ENCODE measurements at regions not wholly inside any gene's neighbourhood (a gene's known extent, or its start where the extent isn't known, plus 50 kb on each side); places are given as distances from the start of the nearest gene placed in this dataset.

GRCh38 chr5:31047007-31047406 is 146.5 kb upstream of the CDH6 start:
- FAIRE-seq, result no peak
- Histone ChIP-seq H3K9ac (replicated peaks in 1 of 4; ENCODE audit: extremely low read depth in 1 of 4, low read depth in 3 of 4, low read length in 3 of 4) (no peak overlapping the region), H3K4me1 (replicated peaks in 1 of 4; ENCODE audit: control insufficient read depth in 3 of 4, insufficient read depth in 4 of 4, low read length in 3 of 4) (peaks cover 0 to 11% (median 8%) of the 10 kb centered on the region in 4 experiments; a peak in 3 of 7 replicates), H3K23ac (ENCODE audit: insufficient read length) (no peak overlapping the region), H3K23me2 (ENCODE audit: low read depth, low read length) (no peaks in the 10 kb centered on the region), H3K18ac (ENCODE audit: extremely low read depth, low read length) (no peak overlapping the region), H2BK12ac (ENCODE audit: low read depth, low read length) (no peak overlapping the region), H3K27ac (ENCODE audit: low read depth, low read length) (no peak overlapping the region), H4K91ac (replicated peaks; ENCODE audit: insufficient read length, low read length) (no peak overlapping the region), H2BK120ac (replicated peaks; ENCODE audit: low read depth, low read length) (no peak overlapping the region), H3K14ac (ENCODE audit: insufficient read length) (no peak overlapping the region), H3K9me3 (ENCODE audit: insufficient read depth in 2 of 2, low read depth in 1 of 2, low read length in 1 of 2) (no peaks in the 10 kb centered on the region), H3K4me2 (ENCODE audit: insufficient read depth in 1 of 2, low read depth in 2 of 2, low read length in 2 of 2) (no peak overlapping the region), H4K5ac (ENCODE audit: insufficient read length, low read depth, low read length) (no peak overlapping the region), H3K4ac (replicated peaks; ENCODE audit: insufficient read length, low read depth, low read length) (no peak overlapping the region), H3K79me2 (ENCODE audit: control insufficient read depth in 1 of 2, insufficient read depth in 2 of 2, low read length in 2 of 2) (no peaks in the 10 kb centered on the region), H3K4me3 (ENCODE audit: extremely low read depth in 1 of 4, insufficient read depth in 2 of 4, low read depth in 3 of 4, low read length in 4 of 4) (no peak overlapping the region), H2BK20ac (ENCODE audit: low read length) (no peak overlapping the region), H3K56ac (replicated peaks; ENCODE audit: insufficient read length, low read depth, low read length) (no peak overlapping the region), H2BK15ac (ENCODE audit: low read length) (no peak overlapping the region), H4K8ac (ENCODE audit: extremely low read depth, insufficient read depth, low read length) (no peak overlapping the region), H3K79me1 (ENCODE audit: low read depth, low read length) (no peaks in the 10 kb centered on the region), H3K36me3 (ENCODE audit: control insufficient read depth in 2 of 4, insufficient read depth in 4 of 4, low read length in 3 of 4) (no peaks in the 10 kb centered on the region), H4K20me1 (replicated peaks in 1 of 2; ENCODE audit: control insufficient read depth in 1 of 2, insufficient read depth in 2 of 2, low read length in 2 of 2) (no peaks in the 10 kb centered on the region), H3K27me3 (replicated peaks in 1 of 4; ENCODE audit: control insufficient read depth in 3 of 4, extremely low read depth in 1 of 4, insufficient read depth in 3 of 4, low read length in 3 of 4) (no peaks in the 10 kb centered on the region), H2AK5ac (ENCODE audit: low read depth, low read length) (no peak overlapping the region), H2BK5ac (ENCODE audit: low read depth, low read length) (no peak overlapping the region), H2AFZ (ENCODE audit: low read length) (no peak overlapping the region)
- POLR2A ChIA-PET (ENCODE audit: partially characterized antibody), result no interaction called here
- 55% methylated on average over 5 of the region's 5 CpGs; no CpG with 5 or more reads in 1 of the 2 experiments for WGBS, 2 experiments (ENCODE audit: extremely low coverage in 1 of 2, insufficient coverage in 1 of 2, insufficient read length in 1 of 2, insufficient replicate concordance in 2 of 2, low coverage in 1 of 2, low lambda C conversion rate in 2 of 2, missing lambda C conversion rate in 1 of 2)
- CTCF ChIA-PET (ENCODE audit: partially characterized antibody), result interaction anchor here (0.6 kb wide), 1 partner anchor 832 kb away, joined by 3 read pairs; no protein-coding TSS in a partner anchor
- DNase-seq (ENCODE audit: low read depth in 1 of 2, low spot score in 2 of 2), result no peak
- TF ChIP-seq YY1 (IDR thresholded peaks at IDR 0.05; ENCODE audit: low read depth, low read length), result no peak
- TF ChIP-seq SP1 (IDR thresholded peaks at IDR 0.05; ENCODE audit: low read depth, low read length), result no peak
- no peak for TF ChIP-seq CREB1 (IDR thresholded peaks at IDR 0.05)
- no peak for TF ChIP-seq NRF1 (IDR thresholded peaks at IDR 0.05; ENCODE audit: low read depth, low read length)
- TF ChIP-seq SIRT6 (IDR thresholded peaks at IDR 0.05; ENCODE audit: low read length), result no peak
- TF ChIP-seq TCF12 (IDR thresholded peaks at IDR 0.05; ENCODE audit: low read depth, low read length), result no peak
- TF ChIP-seq BCL11A (IDR thresholded peaks at IDR 0.05; ENCODE audit: low read depth in 2 of 2, low read length in 2 of 2), result no peak

All from H1 (cell line).